ELR (cell line): ENCODE measurements at regions not wholly inside any gene's neighbourhood (a gene's known extent, or its start where the extent isn't known, plus 50 kb on each side); places are given as distances from the start of the nearest gene placed in this dataset.
"Not testable (repeated sequence)": the region's sequence is repeated elsewhere in the genome, so short reads cannot be mapped to it uniquely, and the experiment has no call there.

Experiments
- DNase-seq: peaks from one replicate; pipeline ENCODE4 v3.0.0-alpha.2; 2015; ENCODE audit warnings: low read depth

GRCh38 chrX:140633105-140633504 is 76.5 kb upstream of the LINC00632 start:
- not testable (repeated sequence) for DNase-seq

GRCh38 chrX:140608111-140608510 is 101.4 kb upstream of the LINC00632 start:
- DNase-seq = no peak

GRCh38 chrX:140602140-140602539 is 97.3 kb upstream of the SOX3 start:
- no peak for DNase-seq

- no peak for DNase-seq
These were observed 95.0 kb upstream of the SOX3 start for GRCh38 chrX:140599851-140600250.

DNA sequence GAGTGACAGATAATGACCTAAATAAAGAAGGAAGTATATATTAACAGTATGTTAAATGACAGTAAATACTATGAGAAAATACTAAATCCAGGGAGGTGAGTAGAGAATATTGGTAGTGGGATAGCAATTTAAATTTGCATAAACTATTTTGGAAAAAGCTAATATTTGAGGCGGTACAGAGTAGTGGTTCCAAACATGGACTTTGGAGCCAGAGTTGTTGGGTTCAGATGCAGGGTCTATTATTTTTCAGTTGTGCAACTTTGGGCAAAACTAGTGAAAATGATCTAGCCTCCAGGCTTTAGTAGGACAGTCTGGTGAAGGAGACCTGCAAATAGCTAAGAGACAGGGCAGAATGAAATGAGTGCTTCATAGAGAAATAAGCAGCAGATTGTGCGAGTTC is 84.8 kb upstream of the SOX3 start:
- no peak for DNase-seq

- no peak for DNase-seq
These were observed 82.1 kb upstream of the SOX3 start for GRCh38 chrX:140586951-140587350.

- DNase-seq = no peak
These were observed 75.6 kb upstream of the SOX3 start for GRCh38 chrX:140580478-140580877.

- DNase-seq = peak; percentile 59
These were observed 67.9 kb upstream of the SOX3 start for GRCh38 chrX:140572724-140573123.

GRCh38 chrX:140563893-140564292 is 59.0 kb upstream of the SOX3 start:
- DNase-seq = no peak
